ENCODE measurements at regions not wholly inside any gene's neighbourhood (a gene's known extent, or its start where the extent isn't known, plus 50 kb on each side); places are given as distances from the start of the nearest gene placed in this dataset.

- no peaks in the 10 kb centered on the region for H4K20me1 ChIP-seq (ENCODE audit: insufficient read depth)
- DNase-seq, result no peak
- H3K4me2 ChIP-seq, result no peak overlapping the region
- POLR2A ChIA-PET, result no interaction called here
- H3K9me2 ChIP-seq, result no peaks in the 10 kb centered on the region
- H3K4me1 ChIP-seq (ENCODE audit: control insufficient read depth in 1 of 2, insufficient read depth in 2 of 2, low read depth in 1 of 2, low read length in 1 of 2), result no peaks in the 10 kb centered on the region
- no peak overlapping the region for H3K9ac ChIP-seq
- H2AFZ ChIP-seq (ENCODE audit: low read depth), result no peak overlapping the region
- no peak for TF ChIP-seq NFIC (IDR thresholded peaks at IDR 0.05; ENCODE audit: borderline replicate concordance)
- TF ChIP-seq ELF1 (IDR thresholded peaks at IDR 0.05), result no peak
- TF ChIP-seq JUND (IDR thresholded peaks at IDR 0.05), result no peak
- TF ChIP-seq, protein P1, sequence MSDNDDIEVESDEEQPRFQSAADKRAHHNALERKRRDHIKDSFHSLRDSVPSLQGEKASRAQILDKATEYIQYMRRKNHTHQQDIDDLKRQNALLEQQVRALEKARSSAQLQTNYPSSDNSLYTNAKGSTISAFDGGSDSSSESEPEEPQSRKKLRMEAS (IDR thresholded peaks at IDR 0.05; ENCODE audit: low read depth), result no peak
- no peak for TF ChIP-seq GABPA (IDR thresholded peaks at IDR 0.05; ENCODE audit: low read depth)
- TF ChIP-seq EP300 (IDR thresholded peaks at IDR 0.05; ENCODE audit: borderline replicate concordance in 1 of 2, low read depth in 1 of 2, low read length in 1 of 2), result no peak
- no peak for TF ChIP-seq MXI1 (IDR thresholded peaks at IDR 0.05; ENCODE audit: low read depth, low read length)
- TF ChIP-seq, protein P2, sequence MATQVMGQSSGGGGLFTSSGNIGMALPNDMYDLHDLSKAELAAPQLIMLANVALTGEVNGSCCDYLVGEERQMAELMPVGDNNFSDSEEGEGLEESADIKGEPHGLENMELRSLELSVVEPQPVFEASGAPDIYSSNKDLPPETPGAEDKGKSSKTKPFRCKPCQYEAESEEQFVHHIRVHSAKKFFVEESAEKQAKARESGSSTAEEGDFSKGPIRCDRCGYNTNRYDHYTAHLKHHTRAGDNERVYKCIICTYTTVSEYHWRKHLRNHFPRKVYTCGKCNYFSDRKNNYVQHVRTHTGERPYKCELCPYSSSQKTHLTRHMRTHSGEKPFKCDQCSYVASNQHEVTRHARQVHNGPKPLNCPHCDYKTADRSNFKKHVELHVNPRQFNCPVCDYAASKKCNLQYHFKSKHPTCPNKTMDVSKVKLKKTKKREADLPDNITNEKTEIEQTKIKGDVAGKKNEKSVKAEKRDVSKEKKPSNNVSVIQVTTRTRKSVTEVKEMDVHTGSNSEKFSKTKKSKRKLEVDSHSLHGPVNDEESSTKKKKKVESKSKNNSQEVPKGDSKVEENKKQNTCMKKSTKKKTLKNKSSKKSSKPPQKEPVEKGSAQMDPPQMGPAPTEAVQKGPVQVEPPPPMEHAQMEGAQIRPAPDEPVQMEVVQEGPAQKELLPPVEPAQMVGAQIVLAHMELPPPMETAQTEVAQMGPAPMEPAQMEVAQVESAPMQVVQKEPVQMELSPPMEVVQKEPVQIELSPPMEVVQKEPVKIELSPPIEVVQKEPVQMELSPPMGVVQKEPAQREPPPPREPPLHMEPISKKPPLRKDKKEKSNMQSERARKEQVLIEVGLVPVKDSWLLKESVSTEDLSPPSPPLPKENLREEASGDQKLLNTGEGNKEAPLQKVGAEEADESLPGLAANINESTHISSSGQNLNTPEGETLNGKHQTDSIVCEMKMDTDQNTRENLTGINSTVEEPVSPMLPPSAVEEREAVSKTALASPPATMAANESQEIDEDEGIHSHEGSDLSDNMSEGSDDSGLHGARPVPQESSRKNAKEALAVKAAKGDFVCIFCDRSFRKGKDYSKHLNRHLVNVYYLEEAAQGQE (IDR thresholded peaks at IDR 0.05; ENCODE audit: low read depth, low read length), result no peak
- TF ChIP-seq SIN3A (IDR thresholded peaks at IDR 0.05; ENCODE audit: borderline replicate concordance, low read depth, low read length), result no peak
- no peak for TF ChIP-seq GATA2 (CRISPR knock-in tag; IDR thresholded peaks at IDR 0.05)
- TF ChIP-seq, protein P3, sequence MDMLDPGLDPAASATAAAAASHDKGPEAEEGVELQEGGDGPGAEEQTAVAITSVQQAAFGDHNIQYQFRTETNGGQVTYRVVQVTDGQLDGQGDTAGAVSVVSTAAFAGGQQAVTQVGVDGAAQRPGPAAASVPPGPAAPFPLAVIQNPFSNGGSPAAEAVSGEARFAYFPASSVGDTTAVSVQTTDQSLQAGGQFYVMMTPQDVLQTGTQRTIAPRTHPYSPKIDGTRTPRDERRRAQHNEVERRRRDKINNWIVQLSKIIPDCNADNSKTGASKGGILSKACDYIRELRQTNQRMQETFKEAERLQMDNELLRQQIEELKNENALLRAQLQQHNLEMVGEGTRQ (IDR thresholded peaks at IDR 0.05; ENCODE audit: borderline replicate concordance, low read depth, low read length), result no peak
- no peak for TF ChIP-seq CHD2 (IDR thresholded peaks at IDR 0.05; ENCODE audit: low read length, partially characterized antibody)
- no peak for TF ChIP-seq YY1 (IDR thresholded peaks at IDR 0.05; ENCODE audit: low read depth)
- no peak for TF ChIP-seq FOXJ3 (CRISPR knock-in tag; IDR thresholded peaks at IDR 0.05)
- TF ChIP-seq ZBTB33 (IDR thresholded peaks at IDR 0.05; ENCODE audit: borderline replicate concordance, low read depth), result no peak
- no peak for TF ChIP-seq RCOR1 (IDR thresholded peaks at IDR 0.05; ENCODE audit: low read length)
- no peak overlapping the region for H3K4me3 ChIP-seq (ENCODE audit: low read depth in 2 of 2, low read length in 1 of 2)
- no peaks in the 10 kb centered on the region for H3K27me3 ChIP-seq (ENCODE audit: insufficient read depth)
- no peaks in the 10 kb centered on the region for H3F3A ChIP-seq (replicated peaks; ENCODE audit: insufficient read depth)
- CTCF ChIA-PET, result no interaction called here
- H3K79me2 ChIP-seq (ENCODE audit: insufficient read depth), result no peaks in the 10 kb centered on the region
- H3K27ac ChIP-seq (ENCODE audit: low read depth in 2 of 2, low read length in 1 of 2), result no peak overlapping the region
- no peaks in the 10 kb centered on the region for H3K36me3 ChIP-seq (replicated peaks in 1 of 2; ENCODE audit: control insufficient read depth in 1 of 2, insufficient read depth in 2 of 2, low read length in 1 of 2)
- peaks cover 7% of the 10 kb centered on the region; the same call in 1 of the 2 replicates for H3K9me3 ChIP-seq
- 42% methylated on average over 1 of the region's 2 CpGs for WGBS (ENCODE audit: low lambda C conversion rate)
These were observed 95.1 kb downstream of the TPBG start for GRCh38 chr6:82458705-82459104.

Data from SK-N-SH (cell line).